MG63 (cell line): ENCODE measurements at regions not wholly inside any gene's neighbourhood (a gene's known extent, or its start where the extent isn't known, plus 50 kb on each side); places are given as distances from the start of the nearest gene placed in this dataset.

ENCODE experiments used
- DNase-seq: peaks from one replicate; pipeline ENCODE4 v3.0.0-alpha.2; 2020
- H3K27me3 ChIP-seq: fragments of 250-450 bp; sonication (Bioruptor Pico); 2 replicates; pipeline ENCODE4 v1.5.1; 2020; ENCODE audit warnings: mild to moderate bottlenecking, moderate library complexity
- H3K36me3 ChIP-seq: fragments of 250-450 bp; sonication (Bioruptor Pico); 2 replicates; pipeline ENCODE4 v1.5.1; 2020; ENCODE audit warnings: mild to moderate bottlenecking, moderate library complexity
- H3K4me3 ChIP-seq: fragments of 250-450 bp; sonication (Bioruptor Pico); 2 replicates; pipeline ENCODE4 v1.5.1; 2020; ENCODE audit warnings: mild to moderate bottlenecking, moderate library complexity
- H3K9me3 ChIP-seq: fragments of 250-450 bp; sonication (Bioruptor Pico); 2 replicates; pipeline ENCODE4 v1.5.1; 2020; ENCODE audit warnings: mild to moderate bottlenecking, moderate library complexity

DNA sequence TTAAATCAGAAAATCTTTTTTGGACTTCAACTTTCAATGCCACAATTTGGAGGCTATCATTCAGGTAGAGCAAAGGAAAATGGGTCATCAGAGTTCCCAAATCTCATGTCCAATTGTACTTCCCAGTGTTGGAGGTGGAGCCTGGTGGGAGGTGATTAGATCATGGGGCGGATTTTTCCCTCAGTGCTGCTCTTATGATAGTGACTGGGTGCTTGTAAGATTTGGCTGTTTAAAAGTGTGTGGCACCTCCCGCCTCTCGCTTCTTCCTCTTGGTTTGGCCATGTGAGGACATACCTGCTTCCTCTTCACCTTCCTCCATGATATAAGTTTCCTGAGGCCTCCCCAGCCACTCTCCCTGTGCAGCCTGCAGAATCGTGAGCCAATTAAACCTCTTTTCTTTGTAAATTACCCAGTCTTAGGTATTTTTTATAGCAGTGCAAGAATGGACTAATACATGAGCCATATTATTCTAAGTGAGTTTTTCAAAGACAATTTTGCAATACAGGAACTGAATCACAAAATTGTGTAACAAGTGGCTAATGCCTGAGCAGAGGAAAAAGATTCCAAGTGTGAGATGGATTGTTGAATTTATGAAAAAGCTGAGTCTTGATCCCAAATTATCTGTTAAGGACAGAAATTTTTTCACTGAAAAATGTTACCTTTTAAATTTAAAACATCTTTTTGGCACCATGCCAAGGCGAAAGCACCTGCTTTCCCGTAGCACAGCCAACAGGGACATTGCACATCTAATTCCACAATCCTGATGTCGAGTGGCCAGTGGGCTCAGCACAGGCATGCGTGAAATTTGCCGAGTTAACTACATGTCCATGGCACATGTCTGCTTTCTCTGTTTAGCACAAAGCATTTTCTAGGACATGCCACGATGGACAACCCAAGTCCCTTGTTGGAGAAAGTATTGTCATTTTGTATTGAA is 150.9 kb downstream of the COL6A3 start:
- Histone ChIP-seq H3K9me3 (no peaks in the 10 kb centered on the region), H3K4me3 (no peak overlapping the region), H3K27me3 (no peaks in the 10 kb centered on the region), H3K36me3 (no peaks in the 10 kb centered on the region)
- DNase-seq = peak; percentile 64

DNA sequence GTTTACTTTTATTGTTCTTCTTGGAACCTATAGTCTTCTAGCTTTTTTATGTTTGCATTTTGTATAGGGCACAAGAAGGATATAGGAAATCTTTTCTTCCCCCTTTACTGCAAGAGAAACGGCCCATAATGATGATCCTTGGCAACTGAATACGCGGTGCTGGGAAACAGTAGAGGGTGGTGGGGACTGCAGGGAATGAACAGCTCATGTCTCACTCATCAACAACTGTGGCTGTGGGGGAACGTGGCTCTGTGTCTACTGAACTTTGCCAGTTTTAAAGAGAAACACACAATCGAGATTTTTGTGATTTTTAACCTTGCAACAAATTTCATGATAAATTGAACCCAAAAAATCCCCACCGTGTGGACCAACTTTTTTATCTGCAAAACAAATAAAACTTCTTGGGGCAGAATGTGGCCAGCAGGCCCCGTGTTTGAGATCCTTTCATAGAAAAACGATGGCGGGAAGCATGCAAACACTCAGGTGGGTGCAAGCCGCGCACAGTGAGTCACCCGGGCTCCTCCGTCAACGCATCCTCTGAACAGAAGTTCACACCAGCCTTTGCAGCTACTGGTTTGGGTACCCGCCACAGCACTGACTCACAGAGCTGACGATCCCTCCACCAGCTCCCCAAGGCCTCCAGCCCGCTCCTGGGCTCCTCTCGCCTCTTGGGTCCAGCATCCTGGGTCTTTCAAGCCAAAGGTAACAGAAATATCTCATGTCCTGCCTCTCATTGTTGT is 149.3 kb downstream of the COL6A3 start:
- Histone ChIP-seq H3K27me3 (no peaks in the 10 kb centered on the region), H3K4me3 (no peak overlapping the region), H3K36me3 (no peaks in the 10 kb centered on the region), H3K9me3 (no peaks in the 10 kb centered on the region)
- DNase-seq = peak; percentile 96

DNA sequence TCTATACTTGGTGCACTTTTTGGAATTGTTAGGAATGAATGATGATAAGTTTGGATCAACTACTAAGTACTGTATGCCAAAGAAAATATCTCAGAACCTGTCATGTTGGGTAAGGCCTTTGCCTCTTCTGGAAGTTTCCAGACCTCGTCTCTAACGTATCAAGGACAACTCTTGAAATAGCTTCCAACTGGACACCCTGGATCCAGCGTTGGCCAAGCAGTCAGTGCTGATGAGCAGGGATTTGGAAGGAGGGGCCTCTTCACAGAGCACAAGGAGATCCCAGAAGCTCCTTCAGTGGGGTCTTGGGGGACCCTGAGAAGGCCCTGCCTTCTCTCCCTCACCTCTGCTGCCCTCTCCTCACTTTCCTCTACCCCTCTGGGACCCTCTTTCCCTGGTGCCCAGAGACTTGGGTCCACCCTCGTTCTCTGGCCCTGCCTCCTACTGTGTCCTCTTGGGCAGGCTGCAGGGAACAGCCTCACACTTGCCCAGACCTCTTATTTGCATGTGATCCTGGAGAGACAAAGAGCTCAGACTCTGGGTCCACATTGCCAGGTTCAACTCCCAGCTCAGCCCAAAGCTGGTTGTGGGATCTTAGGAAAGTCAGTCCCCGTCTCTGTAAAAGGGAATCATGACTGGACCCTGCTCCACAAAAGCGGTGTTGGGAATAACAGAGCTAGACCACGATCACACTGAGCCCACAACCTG is 145.8 kb downstream of the COL6A3 start:
- H3K9me3 ChIP-seq = peaks cover 2% of the 10 kb centered on the region; the same call in 1 of the 2 replicates
- H3K4me3 ChIP-seq = no peak overlapping the region
- H3K27me3 ChIP-seq = no peaks in the 10 kb centered on the region
- no peaks in the 10 kb centered on the region for H3K36me3 ChIP-seq
- no peak for DNase-seq

DNA sequence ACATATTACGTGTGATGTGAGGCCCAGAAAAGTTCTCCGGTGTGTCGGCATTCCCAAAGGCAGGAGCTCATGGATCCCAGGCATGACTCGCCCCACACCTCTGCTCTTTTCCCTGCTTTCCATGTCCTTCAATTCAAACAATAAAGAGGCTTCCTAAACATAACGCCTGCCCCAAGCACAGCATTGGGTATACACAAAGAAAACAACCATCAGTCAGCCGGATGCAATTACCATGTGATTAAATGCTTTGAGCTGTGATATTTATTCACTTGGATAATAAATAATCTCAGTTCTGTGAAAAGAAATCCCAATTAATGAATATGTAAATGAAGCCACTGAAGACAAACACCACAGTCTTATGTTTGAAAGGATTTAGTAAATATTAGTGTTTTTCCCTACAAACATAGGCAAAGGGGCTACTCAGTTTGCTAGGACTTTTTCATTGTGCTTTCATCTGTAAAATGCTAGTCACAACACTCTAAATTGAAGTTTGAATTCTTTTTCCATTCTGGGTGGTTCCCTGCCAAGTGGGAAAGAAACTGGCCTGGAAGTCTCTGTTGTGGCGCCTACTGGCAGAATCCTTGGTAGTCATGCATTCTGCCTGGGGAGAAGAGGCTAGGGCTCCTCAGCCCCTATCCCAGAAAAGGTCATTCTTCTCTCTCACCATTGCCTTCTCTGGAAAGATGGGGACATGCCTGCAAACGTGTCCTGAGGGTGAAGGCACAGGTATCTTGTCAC is 144.7 kb downstream of the COL6A3 start:
- H3K4me3 ChIP-seq = no peak overlapping the region
- no peaks in the 10 kb centered on the region for H3K36me3 ChIP-seq

DNA sequence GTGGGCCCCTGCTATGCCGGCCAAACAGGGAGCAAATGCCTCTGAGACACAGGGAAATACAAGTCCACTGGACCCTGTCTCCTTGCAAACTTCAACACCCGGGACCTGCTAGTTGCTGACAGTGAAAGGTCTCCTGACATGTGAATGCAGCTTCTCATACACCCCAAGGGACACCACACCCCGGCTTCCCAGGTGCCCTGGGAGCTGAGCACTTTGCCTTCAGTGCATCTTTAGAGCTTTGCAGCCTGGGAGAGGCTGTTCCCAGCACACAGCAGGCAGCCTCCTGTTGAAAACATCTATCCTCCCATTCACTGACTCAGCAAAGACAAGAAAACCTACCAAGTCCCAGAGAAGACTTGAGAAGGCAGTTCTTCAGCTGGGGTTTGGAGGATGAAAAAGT is 143.4 kb downstream of the COL6A3 start:
- H3K9me3 ChIP-seq = peaks cover 16% of the 10 kb centered on the region
- DNase-seq = no peak
- no peaks in the 10 kb centered on the region for H3K27me3 ChIP-seq
- no peak overlapping the region for H3K4me3 ChIP-seq
- peaks cover 3% of the 10 kb centered on the region; the same call in 1 of the 2 replicates for H3K36me3 ChIP-seq

More for the DNA sequence above, 144.7 kb downstream of the COL6A3 start:
- no peaks in the 10 kb centered on the region for H3K27me3 ChIP-seq
- no peak for DNase-seq
- peaks cover 11% of the 10 kb centered on the region for H3K9me3 ChIP-seq

DNA sequence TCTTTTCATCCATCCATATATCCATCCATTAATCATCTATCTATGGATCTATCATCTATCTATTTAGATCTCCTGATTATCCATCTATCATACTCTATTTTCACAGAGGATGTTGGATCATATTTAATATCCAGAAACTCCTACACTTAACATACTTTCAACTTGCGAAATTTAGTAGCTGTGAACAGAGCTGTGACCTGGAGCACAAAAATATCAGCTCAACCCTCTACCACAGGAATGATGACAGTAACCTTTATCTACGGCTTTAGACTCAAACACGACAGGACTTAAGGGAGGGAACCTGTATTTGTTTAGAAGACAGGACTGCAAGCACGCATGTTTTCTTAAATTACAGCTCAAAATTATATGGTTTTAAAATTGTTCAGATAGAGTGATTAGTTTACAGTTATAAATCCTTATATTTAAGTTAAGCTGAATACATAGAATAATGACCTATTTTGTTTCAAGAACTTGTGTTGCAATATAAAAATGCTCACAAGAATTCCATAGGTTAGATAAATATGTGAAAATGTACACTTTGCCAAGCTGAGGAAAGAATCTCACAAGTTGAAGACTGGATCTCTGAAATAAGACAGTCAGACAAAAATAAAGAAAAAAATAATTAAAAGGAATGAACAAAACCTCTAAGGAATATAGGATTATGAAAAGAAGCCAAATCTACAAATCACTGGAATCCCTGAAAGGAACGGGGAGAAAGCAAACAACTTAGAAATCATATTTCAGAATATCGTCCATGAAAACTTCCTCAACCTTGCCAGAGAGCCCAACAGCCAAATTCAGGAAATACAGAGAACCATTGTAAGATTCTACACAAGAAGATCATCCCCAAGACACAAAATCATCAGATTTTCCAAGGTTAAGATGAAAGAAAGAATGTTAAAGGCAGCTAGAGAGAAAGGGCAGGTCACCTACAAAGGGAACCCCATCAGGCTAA is 142.0 kb downstream of the COL6A3 start:
- Histone ChIP-seq H3K9me3 (peaks cover 16% of the 10 kb centered on the region), H3K27me3 (no peaks in the 10 kb centered on the region), H3K36me3 (peaks cover 3% of the 10 kb centered on the region; the same call in 1 of the 2 replicates), H3K4me3 (no peak overlapping the region)
- DNase-seq = no peak
